ENCODE measurements at regions not wholly inside any gene's neighbourhood (a gene's known extent, or its start where the extent isn't known, plus 50 kb on each side); places are given as distances from the start of the nearest gene placed in this dataset.

DNA sequence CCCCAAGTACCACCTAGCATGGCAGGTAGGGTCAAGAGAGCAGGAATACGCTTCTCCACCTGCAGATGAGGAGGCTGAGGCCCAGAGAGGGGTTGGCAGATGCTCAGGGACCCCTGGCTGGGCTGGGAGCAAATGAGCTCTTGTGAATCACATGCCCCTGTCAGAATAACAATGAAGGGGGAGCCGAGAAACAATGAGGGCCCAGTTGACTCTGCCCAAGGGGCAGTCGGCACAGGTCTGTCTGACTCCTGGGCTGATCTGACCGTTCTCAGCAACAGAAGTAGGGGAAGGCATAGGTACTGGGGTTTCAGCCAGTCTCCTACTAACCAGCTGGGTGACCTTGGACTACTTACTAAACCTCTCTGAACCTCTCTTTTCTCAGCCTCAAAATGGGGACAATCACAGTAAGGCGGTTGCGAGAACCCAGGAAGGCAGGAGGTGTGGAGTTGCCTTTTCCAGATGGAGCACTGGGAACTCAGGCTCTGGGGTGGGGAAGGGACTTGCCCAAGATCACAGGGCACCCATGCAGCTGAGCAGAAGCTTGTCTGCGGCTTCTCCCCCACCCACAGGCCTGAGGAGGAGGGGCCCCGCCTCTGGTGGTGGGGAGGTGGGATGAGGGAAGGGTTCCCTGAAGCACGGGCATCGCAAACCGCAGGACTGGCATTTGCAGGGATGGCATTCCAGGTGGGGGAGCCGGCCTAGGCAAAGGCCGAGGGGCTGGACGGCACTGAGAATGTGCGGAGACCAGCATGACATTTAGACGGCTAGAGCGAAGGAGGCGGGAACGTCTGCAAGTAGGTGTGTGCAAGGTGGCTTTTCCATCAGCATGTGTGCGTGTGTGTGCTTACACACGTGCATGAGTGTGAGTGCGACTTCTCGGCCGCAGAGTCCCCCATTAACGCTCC is 163.0 kb downstream of the MN1 start:
- TF ChIP-seq, protein P1, sequence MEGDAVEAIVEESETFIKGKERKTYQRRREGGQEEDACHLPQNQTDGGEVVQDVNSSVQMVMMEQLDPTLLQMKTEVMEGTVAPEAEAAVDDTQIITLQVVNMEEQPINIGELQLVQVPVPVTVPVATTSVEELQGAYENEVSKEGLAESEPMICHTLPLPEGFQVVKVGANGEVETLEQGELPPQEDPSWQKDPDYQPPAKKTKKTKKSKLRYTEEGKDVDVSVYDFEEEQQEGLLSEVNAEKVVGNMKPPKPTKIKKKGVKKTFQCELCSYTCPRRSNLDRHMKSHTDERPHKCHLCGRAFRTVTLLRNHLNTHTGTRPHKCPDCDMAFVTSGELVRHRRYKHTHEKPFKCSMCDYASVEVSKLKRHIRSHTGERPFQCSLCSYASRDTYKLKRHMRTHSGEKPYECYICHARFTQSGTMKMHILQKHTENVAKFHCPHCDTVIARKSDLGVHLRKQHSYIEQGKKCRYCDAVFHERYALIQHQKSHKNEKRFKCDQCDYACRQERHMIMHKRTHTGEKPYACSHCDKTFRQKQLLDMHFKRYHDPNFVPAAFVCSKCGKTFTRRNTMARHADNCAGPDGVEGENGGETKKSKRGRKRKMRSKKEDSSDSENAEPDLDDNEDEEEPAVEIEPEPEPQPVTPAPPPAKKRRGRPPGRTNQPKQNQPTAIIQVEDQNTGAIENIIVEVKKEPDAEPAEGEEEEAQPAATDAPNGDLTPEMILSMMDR (IDR thresholded peaks at IDR 0.05; ENCODE audit: low read depth, low read length) = no peak
- no peak for TF ChIP-seq EZH2phosphoT487 (IDR thresholded peaks at IDR 0.05; ENCODE audit: low read depth)
